SK-N-MC (cell line): ENCODE measurements at regions not wholly inside any gene's neighbourhood (a gene's known extent, or its start where the extent isn't known, plus 50 kb on each side); places are given as distances from the start of the nearest gene placed in this dataset.

Experiments used
- EZH2 ChIP-seq: fragments of 200-600 bp; sonication (generic); IDR thresholded peaks from one replicate; pipeline ENCODE4 v1.6.1; 2017; ENCODE audit warnings: antibody characterized with exemption
- POLR2AphosphoS5 ChIP-seq: IDR thresholded peaks from 2 replicates; pipeline ENCODE4 v1.6.1; 2012; ENCODE audit warnings: mild to moderate bottlenecking, low read depth, low read length, borderline replicate concordance

DNA sequence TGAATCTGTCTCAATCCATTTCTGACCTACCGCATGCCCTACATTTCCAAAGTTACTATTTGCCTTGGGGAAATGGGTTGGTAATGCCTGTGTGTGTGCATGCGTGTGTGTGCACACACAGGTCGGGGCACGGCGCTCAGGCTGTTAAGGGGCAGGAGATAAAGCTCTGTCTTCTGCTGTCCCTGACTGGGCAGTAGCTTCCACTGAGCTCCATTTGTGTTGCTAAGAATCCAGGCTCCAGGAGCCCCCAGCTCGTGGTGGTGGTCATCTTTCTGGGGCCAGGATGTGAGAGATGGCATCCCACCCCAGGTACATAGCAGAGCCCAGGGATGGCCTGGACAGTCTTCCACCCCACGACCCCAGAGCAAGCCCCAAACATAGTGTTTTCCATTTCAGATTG lies 66.7 kb upstream of the HS6ST1 start:
- TF ChIP-seq EZH2 (no peak), POLR2AphosphoS5 (no peak)
